Vagina (tissue), 2 donors: ENCODE measurements at regions not wholly inside any gene's neighbourhood (a gene's known extent, or its start where the extent isn't known, plus 50 kb on each side); places are given as distances from the start of the nearest gene placed in this dataset.

Source experiments
- DNase-seq, 2 donors: peaks; one replicate each; pipeline ENCODE4 v3.0.0-alpha.2; 2017; ENCODE audit errors: extremely low spot score in 2 of 2
- H3K27ac ChIP-seq: fragments of 200-600 bp; sonication (generic); one replicate; pipeline ENCODE4 v1.5.1; 2019
- H3K27me3 ChIP-seq: fragments of 200-600 bp; sonication (generic); one replicate; pipeline ENCODE4 v1.5.1; 2019
- H3K36me3 ChIP-seq, 2 donors: fragments of 200-600 bp; sonication (generic); one replicate each; pipeline ENCODE4 v1.5.1; 2017 to 2019
- H3K4me1 ChIP-seq: fragments of 200-600 bp; sonication (generic); one replicate; pipeline ENCODE4 v1.5.1; 2019
- H3K4me3 ChIP-seq, 2 donors: fragments of 200-600 bp; sonication (generic); 1 replicate in 1 of 2; 2 replicates in 1 of 2; pipeline ENCODE4 v1.5.1; 2016 to 2019
- H3K9me3 ChIP-seq: fragments of 200-600 bp; sonication (generic); one replicate; pipeline ENCODE4 v1.5.1; 2019
- POLR2A ChIP-seq, 2 donors: fragments of 450-650 bp; IDR thresholded peaks; one replicate each; pipeline ENCODE4 v1.6.1; 2017; ENCODE audit warnings: antibody characterized with exemption in 2 of 2, mild to moderate bottlenecking in 2 of 2, moderate library complexity in 2 of 2
- POLR2AphosphoS5 ChIP-seq, 2 donors: sonication (generic); formaldehyde crosslinking; IDR thresholded peaks; one replicate each; pipeline ENCODE4 v1.9.0; 2017; ENCODE audit warnings: antibody characterized with exemption in 2 of 2, mild to moderate bottlenecking in 2 of 2, low read depth in 1 of 2; ENCODE audit not compliant: insufficient read depth in 1 of 2
- intact Hi-C: fragments of 100-400 bp; cut with DNase I; formaldehyde crosslinking; loops from one replicate; pipeline ENCODE4 v1.15.1; 2023
- TF ChIP-seq, protein P1 (sequence below), 3 experiments: fragments of 450-650 bp in 2 of 3; fragments of 200-600 bp in 1 of 3; sonication (generic) in 1 of 3; IDR thresholded peaks; one replicate each; pipeline ENCODE4 v1.5.1; 2017 to 2019; ENCODE audit warnings: antibody characterized with exemption in 3 of 3, mild to moderate bottlenecking in 2 of 3, moderate library complexity in 2 of 3

DNA sequence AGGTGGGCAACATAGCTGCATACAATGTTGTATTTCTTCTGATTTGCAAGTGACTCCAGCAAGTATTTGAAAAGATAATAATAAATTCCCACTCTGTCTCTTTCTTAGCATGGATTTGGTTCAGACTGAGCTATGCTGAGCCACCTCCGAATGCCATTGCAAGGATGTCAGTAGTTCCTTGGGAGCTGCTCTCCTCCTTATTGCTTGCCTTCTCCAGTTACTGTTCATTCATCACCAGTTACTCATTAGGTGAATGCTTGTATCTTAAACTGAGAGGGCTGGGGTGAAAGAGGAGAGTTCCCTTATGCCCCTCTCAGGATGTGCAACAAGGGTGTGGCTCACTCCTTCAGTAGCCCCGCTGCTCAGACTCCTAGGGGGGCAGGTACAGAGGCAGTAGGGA is 78.4 kb upstream of the PRKAR2B start:
- H3K9me3 ChIP-seq: no peaks in the 10 kb centered on the region
- H3K4me3 ChIP-seq: no peak overlapping the region
- no peak for TF ChIP-seq POLR2A (IDR thresholded peaks at IDR 0.05)
- intact Hi-C loops: no loop called here
- H3K4me1 ChIP-seq: no peaks in the 10 kb centered on the region
- H3K36me3 ChIP-seq: no peaks in the 10 kb centered on the region
- H3K27me3 ChIP-seq: no peaks in the 10 kb centered on the region
- no peak for DNase-seq
- H3K27ac ChIP-seq: no peak overlapping the region

DNA sequence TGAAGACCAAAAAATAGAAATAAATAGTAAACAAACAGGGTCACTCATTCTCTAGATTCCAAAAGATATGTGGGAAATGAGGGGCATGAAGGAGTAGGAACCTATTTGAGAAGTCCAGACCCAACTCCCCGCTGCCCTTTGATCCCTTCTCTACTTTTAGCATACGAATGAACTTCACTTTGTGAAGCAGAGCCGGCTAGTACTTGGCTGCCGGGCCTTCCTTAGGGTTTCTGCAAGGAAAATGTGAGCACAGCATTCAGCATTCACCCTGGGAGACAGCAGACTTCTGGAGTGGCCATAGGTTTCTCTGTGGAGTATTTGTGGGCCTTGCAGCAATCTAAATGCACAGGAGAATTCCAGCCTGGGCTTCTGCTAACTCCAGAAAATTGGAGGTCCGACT is 76.3 kb upstream of the PRKAR2B start:
- Histone ChIP-seq H3K36me3 (no peaks in the 10 kb centered on the region), H3K27me3 (no peaks in the 10 kb centered on the region), H3K4me3 (no peak overlapping the region), H3K9me3 (no peaks in the 10 kb centered on the region), H3K4me1 (no peaks in the 10 kb centered on the region), H3K27ac (no peak overlapping the region)
- TF ChIP-seq POLR2A (IDR thresholded peaks at IDR 0.05): no peak
- TF ChIP-seq, protein P1, sequence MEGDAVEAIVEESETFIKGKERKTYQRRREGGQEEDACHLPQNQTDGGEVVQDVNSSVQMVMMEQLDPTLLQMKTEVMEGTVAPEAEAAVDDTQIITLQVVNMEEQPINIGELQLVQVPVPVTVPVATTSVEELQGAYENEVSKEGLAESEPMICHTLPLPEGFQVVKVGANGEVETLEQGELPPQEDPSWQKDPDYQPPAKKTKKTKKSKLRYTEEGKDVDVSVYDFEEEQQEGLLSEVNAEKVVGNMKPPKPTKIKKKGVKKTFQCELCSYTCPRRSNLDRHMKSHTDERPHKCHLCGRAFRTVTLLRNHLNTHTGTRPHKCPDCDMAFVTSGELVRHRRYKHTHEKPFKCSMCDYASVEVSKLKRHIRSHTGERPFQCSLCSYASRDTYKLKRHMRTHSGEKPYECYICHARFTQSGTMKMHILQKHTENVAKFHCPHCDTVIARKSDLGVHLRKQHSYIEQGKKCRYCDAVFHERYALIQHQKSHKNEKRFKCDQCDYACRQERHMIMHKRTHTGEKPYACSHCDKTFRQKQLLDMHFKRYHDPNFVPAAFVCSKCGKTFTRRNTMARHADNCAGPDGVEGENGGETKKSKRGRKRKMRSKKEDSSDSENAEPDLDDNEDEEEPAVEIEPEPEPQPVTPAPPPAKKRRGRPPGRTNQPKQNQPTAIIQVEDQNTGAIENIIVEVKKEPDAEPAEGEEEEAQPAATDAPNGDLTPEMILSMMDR (IDR thresholded peaks at IDR 0.05): no peak
- TF ChIP-seq POLR2AphosphoS5 (IDR thresholded peaks at IDR 0.05; ENCODE audit: insufficient read depth in 1 of 2, low read depth in 1 of 2): no peak
- intact Hi-C loops: no loop called here
- DNase-seq: no peak

DNA sequence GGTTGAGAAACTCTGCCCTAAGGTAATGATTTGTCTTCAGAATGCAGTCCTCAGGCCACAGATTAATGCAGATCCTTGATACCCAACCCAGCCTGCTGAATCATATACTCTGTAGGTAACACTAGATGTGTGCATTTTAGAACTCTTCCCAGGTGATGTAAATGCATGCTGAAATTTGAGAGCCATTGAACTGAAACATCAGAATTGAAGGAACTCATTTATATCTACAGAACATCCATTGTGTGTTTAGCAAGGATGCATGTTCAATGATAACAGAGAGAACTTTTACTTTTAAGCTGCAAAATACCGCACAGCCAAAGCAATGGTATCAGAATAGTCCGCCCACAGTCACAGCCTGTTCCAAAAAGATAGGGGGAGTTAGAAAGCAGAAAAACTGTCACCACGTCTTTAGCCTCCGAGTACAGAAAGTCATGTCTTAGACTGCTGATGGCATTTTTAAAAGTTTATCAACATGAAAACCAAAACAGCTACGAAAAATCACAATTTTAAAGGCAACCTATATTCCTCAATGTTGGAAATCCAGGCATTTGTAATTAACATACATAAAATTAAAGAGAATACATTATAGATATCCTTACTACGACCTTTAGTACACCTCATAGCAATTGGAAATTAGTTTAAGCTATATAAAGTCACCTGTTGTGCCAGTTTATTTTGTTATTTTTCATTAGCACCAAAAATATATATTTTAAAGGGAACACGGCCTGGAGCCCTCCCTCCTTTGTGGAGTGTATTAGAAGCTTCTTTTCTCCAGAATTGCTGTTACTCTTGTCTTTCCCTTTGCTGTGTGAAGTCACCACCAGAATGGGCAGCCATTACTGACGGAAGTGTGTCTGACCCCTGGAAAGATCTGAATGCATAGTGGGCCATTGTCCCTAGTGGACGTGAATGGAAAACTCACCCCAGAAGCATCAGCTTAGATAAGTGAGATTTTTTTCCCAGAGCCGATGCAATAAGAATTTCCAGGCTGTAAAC is 65.8 kb upstream of the PRKAR2B start:
- no peak for DNase-seq
- no peaks in the 10 kb centered on the region for H3K36me3 ChIP-seq
- TF ChIP-seq POLR2AphosphoS5 (IDR thresholded peaks at IDR 0.05; ENCODE audit: insufficient read depth in 1 of 2, low read depth in 1 of 2): no peak
- TF ChIP-seq POLR2A (IDR thresholded peaks at IDR 0.05): no peak
- TF ChIP-seq, protein P1 (IDR thresholded peaks at IDR 0.05): no peak
- H3K4me1 ChIP-seq: no peaks in the 10 kb centered on the region
- no peaks in the 10 kb centered on the region for H3K9me3 ChIP-seq
- intact Hi-C loops: no loop called here
- H3K4me3 ChIP-seq: no peak overlapping the region
- H3K27ac ChIP-seq: no peak overlapping the region
- H3K27me3 ChIP-seq: no peaks in the 10 kb centered on the region

DNA sequence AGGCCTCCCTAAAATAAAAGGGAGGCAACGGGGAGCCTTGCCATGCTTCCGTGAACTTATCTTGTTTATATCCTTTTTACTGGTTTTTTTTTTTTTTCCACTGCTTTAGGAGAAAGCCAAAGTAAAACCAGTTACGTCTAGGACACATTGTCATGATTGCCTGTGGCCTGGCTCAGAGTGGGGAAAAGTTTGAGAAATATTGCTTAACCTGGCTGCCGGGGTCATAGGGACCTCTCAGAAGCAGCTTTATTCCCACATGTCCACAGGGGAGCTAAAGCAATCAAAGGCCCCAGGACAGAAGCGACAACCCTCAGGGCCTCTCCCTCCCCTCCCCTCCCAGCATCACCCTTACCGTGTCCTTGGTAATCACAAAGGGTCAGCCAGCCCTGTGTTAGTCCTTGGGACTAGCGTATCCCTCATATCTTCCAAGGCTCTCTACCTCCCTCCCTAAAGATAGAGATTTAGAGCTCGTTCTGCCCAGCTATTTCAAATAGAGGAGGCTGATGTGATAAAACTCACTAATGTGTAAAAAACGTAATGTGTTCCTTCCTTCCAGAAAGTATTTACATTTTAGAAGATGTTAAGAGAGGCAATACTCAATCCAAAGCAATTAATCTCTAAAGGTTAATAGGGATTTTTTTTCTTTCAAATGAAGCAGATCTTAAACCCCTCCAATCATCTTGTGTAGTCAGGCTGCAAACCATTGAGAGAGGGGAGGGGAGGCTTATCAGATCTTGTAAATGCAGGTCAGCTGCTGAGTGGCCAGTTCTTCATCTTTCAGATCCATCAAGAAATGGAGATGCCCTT is 64.8 kb upstream of the PRKAR2B start:
- Histone ChIP-seq H3K27ac (no peak overlapping the region), H3K36me3 (no peaks in the 10 kb centered on the region), H3K9me3 (no peaks in the 10 kb centered on the region), H3K27me3 (no peaks in the 10 kb centered on the region), H3K4me3 (no peak overlapping the region), H3K4me1 (no peaks in the 10 kb centered on the region)
- TF ChIP-seq POLR2AphosphoS5 (IDR thresholded peaks at IDR 0.05; ENCODE audit: insufficient read depth in 1 of 2, low read depth in 1 of 2): no peak
- TF ChIP-seq, protein P1 (IDR thresholded peaks at IDR 0.05): no peak
- no peak for TF ChIP-seq POLR2A (IDR thresholded peaks at IDR 0.05)
- DNase-seq: no peak
- intact Hi-C loops: no loop called here

DNA sequence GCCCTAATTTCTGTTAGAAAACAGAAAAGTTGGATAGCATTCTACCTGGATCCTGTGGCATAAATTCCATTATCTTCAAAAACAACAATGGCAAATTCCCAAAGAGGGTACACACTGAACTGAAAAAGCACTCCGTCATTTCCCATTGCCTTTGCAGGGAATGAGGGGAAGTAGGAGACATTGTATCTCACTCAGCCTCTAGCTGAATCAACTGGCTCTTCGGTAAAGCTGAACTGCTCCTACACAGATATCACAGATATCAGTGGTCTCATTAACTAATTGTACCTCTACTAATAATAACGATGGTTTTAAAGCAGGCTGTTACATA is 64.2 kb upstream of the PRKAR2B start:
- H3K4me3 ChIP-seq: no peak overlapping the region
- no peak for DNase-seq
- TF ChIP-seq POLR2AphosphoS5 (IDR thresholded peaks at IDR 0.05; ENCODE audit: insufficient read depth in 1 of 2, low read depth in 1 of 2) (no peak), POLR2A (IDR thresholded peaks at IDR 0.05) (no peak)
- TF ChIP-seq, protein P1 (IDR thresholded peaks at IDR 0.05): no peak
- H3K9me3 ChIP-seq: no peaks in the 10 kb centered on the region
- intact Hi-C loops: no loop called here
- no peaks in the 10 kb centered on the region for H3K4me1 ChIP-seq
- H3K27ac ChIP-seq: no peak overlapping the region
- no peaks in the 10 kb centered on the region for H3K36me3 ChIP-seq
- no peaks in the 10 kb centered on the region for H3K27me3 ChIP-seq
